ENCODE measurements at regions not wholly inside any gene's neighbourhood (a gene's known extent, or its start where the extent isn't known, plus 50 kb on each side); places are given as distances from the start of the nearest gene placed in this dataset.

GRCh38 chr5:87844449-87844848, 424.2 kb downstream of the TMEM161B start:
- Histone ChIP-seq H3K27me3 (ENCODE audit: control insufficient read depth in 2 of 2, insufficient read depth in 2 of 2, low read length in 2 of 2) (no peaks in the 10 kb centered on the region), H3K4me3 (no peak overlapping the region), H2AFZ (ENCODE audit: low read depth, low read length) (no peak overlapping the region), H4K20me1 (replicated peaks; ENCODE audit: control insufficient read depth, insufficient read depth, low read length) (no peaks in the 10 kb centered on the region), H3K79me2 (ENCODE audit: control insufficient read depth, insufficient read depth, low read length) (no peaks in the 10 kb centered on the region), H3K9ac (ENCODE audit: insufficient read depth in 1 of 2, low read depth in 2 of 2, low read length in 2 of 2) (no peak overlapping the region), H3K4me2 (ENCODE audit: insufficient read depth, low read length) (no peak overlapping the region), H3K36me3 (ENCODE audit: control insufficient read depth, insufficient read depth, low read length) (no peaks in the 10 kb centered on the region), H3K9me1 (ENCODE audit: control insufficient read depth, insufficient read depth, low read length) (no peaks in the 10 kb centered on the region), H3K9me3 (replicated peaks; ENCODE audit: control insufficient read depth, insufficient read depth, low read depth, low read length) (no peaks in the 10 kb centered on the region), H3K27ac (ENCODE audit: extremely low read depth, low read depth, low read length) (no peak overlapping the region), H3K4me1 (replicated peaks in 1 of 2; ENCODE audit: control insufficient read depth in 2 of 2, insufficient read depth in 2 of 2, low read length in 2 of 2) (no peaks in the 10 kb centered on the region)
- no TSS peak for BruUV-seq (replicated peaks)
- ChIA-PET CTCF (ENCODE audit: low intra/inter-chr PET ratio) (no interaction called here), POLR2A (no interaction called here)
- ATAC-seq (no peak), DNase-seq (ENCODE audit: extremely low read depth in 1 of 4, low spot score in 3 of 4) (no peak), FAIRE-seq (no peak)
- 0% methylated on average over 1 of the region's 1 CpG for WGBS (ENCODE audit: insufficient coverage, low coverage, missing lambda C conversion rate)
- intact Hi-C loops (cut with micrococcal nuclease) (no loop called here), in situ Hi-C loops (cut with MboI) (no loop called here)
- TF ChIP-seq ZNF398 (CRISPR knock-in tag; IDR thresholded peaks at IDR 0.05) (no peak), NUFIP1 (IDR thresholded peaks at IDR 0.05; ENCODE audit: partially characterized antibody) (no peak), ZEB2 (IDR thresholded peaks at IDR 0.05) (no peak), NCOR1 (IDR thresholded peaks at IDR 0.05) (no peak), SIN3A (IDR thresholded peaks at IDR 0.05; ENCODE audit: borderline replicate concordance in 2 of 2, control insufficient read depth in 1 of 2, low read depth in 2 of 2, low read length in 2 of 2) (no peak), NR0B1 (IDR thresholded peaks at IDR 0.05; ENCODE audit: partially characterized antibody) (no peak), ZMIZ1 (IDR thresholded peaks at IDR 0.05; ENCODE audit: low read depth in 2 of 2, low read length in 2 of 2) (no peak), BRD4 (IDR thresholded peaks at IDR 0.05) (no peak), NRF1 (conservative IDR thresholded peaks at IDR 0.05 in 1 of 2, IDR thresholded peaks at IDR 0.05 in 1 of 2) (no peak), TBL1XR1 (IDR thresholded peaks at IDR 0.05; ENCODE audit: low read length in 2 of 2) (no peak), NCOA1 (IDR thresholded peaks at IDR 0.05; ENCODE audit: low read depth) (no peak), GTF2B (IDR thresholded peaks at IDR 0.05; ENCODE audit: extremely low read depth, insufficient read length) (no peak), NFRKB (IDR thresholded peaks at IDR 0.05; ENCODE audit: low read depth) (no peak), MBD2 (IDR thresholded peaks at IDR 0.05; ENCODE audit: borderline replicate concordance, low read depth) (no peak)

Measured in K562 (cell line).